IMR-90 (cell line): ENCODE measurements at regions not wholly inside any gene's neighbourhood (a gene's known extent, or its start where the extent isn't known, plus 50 kb on each side); places are given as distances from the start of the nearest gene placed in this dataset.

Experiments
- BHLHE40 ChIP-seq: fragments of 150-350 bp; IDR thresholded peaks from 2 replicates; pipeline ENCODE4 v1.6.1; 2016; ENCODE audit warnings: mild to moderate bottlenecking, low read depth, low read length
- CHD1 ChIP-seq: IDR thresholded peaks from 2 replicates; pipeline ENCODE4 v1.6.1; 2012; ENCODE audit warnings: low read depth, low read length, improper control_type of control experiment
- MXI1 ChIP-seq: IDR thresholded peaks from 2 replicates; pipeline ENCODE4 v1.6.1; 2012; ENCODE audit warnings: low read depth, mild to moderate bottlenecking, low read length, moderate library complexity, borderline replicate concordance
- TF ChIP-seq, protein P1 (sequence below): fragments of 150-350 bp; IDR thresholded peaks from 2 replicates; pipeline ENCODE4 v1.6.1; 2016; ENCODE audit warnings: low read depth, mild to moderate bottlenecking, low read length, moderate library complexity, borderline replicate concordance
- TF ChIP-seq, protein P2 (sequence below): conservative IDR thresholded peaks from 2 replicates; pipeline ENCODE4 v1.5.1; 2012; ENCODE audit warnings: mild to moderate bottlenecking, low read depth, low read length, improper control_type of control experiment

DNA sequence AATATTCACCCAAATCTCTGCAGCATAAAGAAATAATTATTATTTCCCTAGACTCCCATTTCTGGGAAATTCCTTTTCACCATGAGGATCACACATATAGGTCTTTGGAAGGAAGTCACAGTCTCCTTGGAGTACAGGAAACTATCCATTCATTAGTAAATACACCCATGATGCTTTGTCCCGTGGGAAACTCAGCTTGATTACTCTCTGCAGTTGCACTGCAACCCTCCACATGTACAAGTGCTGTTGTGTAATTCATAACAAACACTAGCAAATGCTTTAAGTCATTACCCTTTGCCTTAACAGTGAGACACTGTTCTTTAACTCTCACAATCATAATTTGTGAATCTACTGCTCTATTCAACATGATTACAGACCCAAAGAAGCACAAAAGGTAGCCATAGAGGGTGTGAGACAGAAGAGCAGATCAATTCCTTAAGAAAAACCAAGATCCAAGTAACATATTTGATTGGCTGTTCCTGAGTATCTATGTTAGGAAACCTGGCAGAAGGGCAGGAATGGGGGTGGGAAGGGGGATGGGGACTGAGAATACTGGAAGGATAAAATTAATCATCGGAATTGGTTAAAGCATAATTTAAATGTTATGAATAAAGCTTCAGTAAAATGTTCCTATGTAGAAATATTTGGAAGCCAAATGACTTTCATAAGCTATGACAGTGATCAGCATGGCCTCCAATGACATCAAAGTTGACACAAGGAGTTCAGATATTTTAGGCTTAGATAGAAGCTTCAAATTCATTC, 268.0 kb downstream of the HACE1 start:
- TF ChIP-seq MXI1 (no peak), BHLHE40 (no peak), CHD1 (no peak)
- TF ChIP-seq, protein P1, sequence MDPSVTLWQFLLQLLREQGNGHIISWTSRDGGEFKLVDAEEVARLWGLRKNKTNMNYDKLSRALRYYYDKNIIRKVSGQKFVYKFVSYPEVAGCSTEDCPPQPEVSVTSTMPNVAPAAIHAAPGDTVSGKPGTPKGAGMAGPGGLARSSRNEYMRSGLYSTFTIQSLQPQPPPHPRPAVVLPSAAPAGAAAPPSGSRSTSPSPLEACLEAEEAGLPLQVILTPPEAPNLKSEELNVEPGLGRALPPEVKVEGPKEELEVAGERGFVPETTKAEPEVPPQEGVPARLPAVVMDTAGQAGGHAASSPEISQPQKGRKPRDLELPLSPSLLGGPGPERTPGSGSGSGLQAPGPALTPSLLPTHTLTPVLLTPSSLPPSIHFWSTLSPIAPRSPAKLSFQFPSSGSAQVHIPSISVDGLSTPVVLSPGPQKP: no peak
- TF ChIP-seq, protein P2, sequence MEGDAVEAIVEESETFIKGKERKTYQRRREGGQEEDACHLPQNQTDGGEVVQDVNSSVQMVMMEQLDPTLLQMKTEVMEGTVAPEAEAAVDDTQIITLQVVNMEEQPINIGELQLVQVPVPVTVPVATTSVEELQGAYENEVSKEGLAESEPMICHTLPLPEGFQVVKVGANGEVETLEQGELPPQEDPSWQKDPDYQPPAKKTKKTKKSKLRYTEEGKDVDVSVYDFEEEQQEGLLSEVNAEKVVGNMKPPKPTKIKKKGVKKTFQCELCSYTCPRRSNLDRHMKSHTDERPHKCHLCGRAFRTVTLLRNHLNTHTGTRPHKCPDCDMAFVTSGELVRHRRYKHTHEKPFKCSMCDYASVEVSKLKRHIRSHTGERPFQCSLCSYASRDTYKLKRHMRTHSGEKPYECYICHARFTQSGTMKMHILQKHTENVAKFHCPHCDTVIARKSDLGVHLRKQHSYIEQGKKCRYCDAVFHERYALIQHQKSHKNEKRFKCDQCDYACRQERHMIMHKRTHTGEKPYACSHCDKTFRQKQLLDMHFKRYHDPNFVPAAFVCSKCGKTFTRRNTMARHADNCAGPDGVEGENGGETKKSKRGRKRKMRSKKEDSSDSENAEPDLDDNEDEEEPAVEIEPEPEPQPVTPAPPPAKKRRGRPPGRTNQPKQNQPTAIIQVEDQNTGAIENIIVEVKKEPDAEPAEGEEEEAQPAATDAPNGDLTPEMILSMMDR: no peak
